CD8-positive, alpha-beta memory T cell (primary cell): ENCODE measurements at regions not wholly inside any gene's neighbourhood (a gene's known extent, or its start where the extent isn't known, plus 50 kb on each side); places are given as distances from the start of the nearest gene placed in this dataset.
A peak's percentile ranks its signal among the peaks of the same experiment; 100 is the strongest.

Source experiments
- CTCF ChIA-PET: fragments of 350-600 bp; sonication (Branson Sonifier 250); formaldehyde crosslinking; loops from one replicate; lab custom pipeline; 2021; ENCODE audit warnings: antibody characterized with exemption; lab: Charles Lee
- POLR2A ChIA-PET: fragments of 350-600 bp; sonication (Branson Sonifier 250); formaldehyde crosslinking; loops from one replicate; lab custom pipeline; 2021; ENCODE audit warnings: antibody characterized with exemption; lab: Charles Lee
- DNase-seq, 5 donors: peaks; one replicate each; pipeline versions ENCODE4 v3.0.0 to v3.0.0-alpha.2; 2020 to 2022; ENCODE audit warnings: mixed read lengths in 1 of 5
- H3K27ac ChIP-seq: one replicate; pipeline ENCODE4 v1.7.0; 2013; ENCODE audit warnings: low read depth, mild to moderate bottlenecking, low read length, moderate library complexity
- H3K27me3 ChIP-seq: 2 replicates; pipeline ENCODE4 v1.7.0; 2013; ENCODE audit warnings: low read length, mild to moderate bottlenecking; ENCODE audit not compliant: insufficient read depth, poor library complexity, severe bottlenecking
- H3K36me3 ChIP-seq: 2 replicates; pipeline ENCODE4 v1.7.0; 2013; ENCODE audit warnings: mild to moderate bottlenecking, low read length, moderate library complexity; ENCODE audit not compliant: insufficient read depth
- H3K4me1 ChIP-seq: 2 replicates; pipeline ENCODE4 v1.7.0; 2013; ENCODE audit warnings: mild to moderate bottlenecking, low read length, moderate library complexity; ENCODE audit not compliant: insufficient read depth
- H3K4me3 ChIP-seq: 2 replicates; pipeline ENCODE4 v1.7.0; 2013; ENCODE audit warnings: mild to moderate bottlenecking, low read length
- H3K9me3 ChIP-seq: 2 replicates; pipeline ENCODE4 v1.7.0; 2013; ENCODE audit warnings: mild to moderate bottlenecking, low read length
- H3K27ac Mint-ChIP-seq, 8 donors: one replicate each; pipeline ENCODE4 v1.8.0; 2020 to 2021; ENCODE audit warnings: mixed read lengths in 8 of 8, mild to moderate bottlenecking in 6 of 8, inconsistent platforms in 3 of 8, moderate library complexity in 3 of 8
- H3K27me3 Mint-ChIP-seq, 2 donors: one replicate each; pipeline ENCODE4 v1.8.0; 2020 to 2021; ENCODE audit warnings: mixed read lengths in 2 of 2, mild to moderate bottlenecking in 1 of 2, moderate library complexity in 1 of 2
- H3K36me3 Mint-ChIP-seq, 3 donors: one replicate each; pipeline ENCODE4 v1.8.0; 2020 to 2021; ENCODE audit warnings: mixed read lengths in 3 of 3, inconsistent platforms in 1 of 3, mild to moderate bottlenecking in 1 of 3
- H3K4me1 Mint-ChIP-seq, 3 donors: one replicate each; pipeline ENCODE4 v1.8.0; 2020 to 2021; ENCODE audit warnings: mixed read lengths in 3 of 3, inconsistent platforms in 1 of 3, mild to moderate bottlenecking in 1 of 3
- H3K4me3 Mint-ChIP-seq, 7 donors: one replicate each; pipeline ENCODE4 v1.8.0; 2020 to 2021; ENCODE audit warnings: mixed read lengths in 7 of 7, mild to moderate bottlenecking in 6 of 7, moderate library complexity in 4 of 7, inconsistent platforms in 2 of 7
- H3K9me3 Mint-ChIP-seq, 5 donors: one replicate each; pipeline ENCODE4 v1.8.0; 2020 to 2022; ENCODE audit warnings: mixed read lengths in 5 of 5, mild to moderate bottlenecking in 3 of 5, moderate library complexity in 2 of 5, inconsistent platforms in 1 of 5

- Mint-ChIP-seq H3K4me3 (no peak overlapping the region), H3K4me1 (no peaks in the 10 kb centered on the region), H3K27me3 (peaks cover 0 to 1% of the 10 kb centered on the region in 2 donors), H3K9me3 (no peaks in the 10 kb centered on the region), H3K36me3 (no peaks in the 10 kb centered on the region), H3K27ac (peak overlapping the region in 1 of 8 donors; percentile 45)
- Histone ChIP-seq H3K4me3 (no peak overlapping the region), H3K36me3 (no peaks in the 10 kb centered on the region), H3K9me3 (no peaks in the 10 kb centered on the region), H3K27ac (no peak overlapping the region), H3K4me1 (no peaks in the 10 kb centered on the region), H3K27me3 (no peaks in the 10 kb centered on the region)
- DNase-seq = no peak
- POLR2A ChIA-PET = no interaction called here
- CTCF ChIA-PET = no interaction called here
Observed at GRCh38 chr12:67735868-67736267, 87.3 kb downstream of the DYRK2 start.

- H3K36me3 ChIP-seq = no peaks in the 10 kb centered on the region
- H3K27ac ChIP-seq = no peak overlapping the region
- no peak overlapping the region for H3K4me3 Mint-ChIP-seq
- no peaks in the 10 kb centered on the region for H3K9me3 ChIP-seq
- H3K4me3 ChIP-seq = no peak overlapping the region
- DNase-seq = no peak
- peak overlapping the region in 1 of 8 donors; percentile 52 for H3K27ac Mint-ChIP-seq
- H3K36me3 Mint-ChIP-seq = peaks cover 0 to 1% (median 0%) of the 10 kb centered on the region in 3 donors
- H3K4me1 Mint-ChIP-seq = no peaks in the 10 kb centered on the region
- POLR2A ChIA-PET = no interaction called here
- H3K4me1 ChIP-seq = no peaks in the 10 kb centered on the region
- H3K27me3 ChIP-seq = no peaks in the 10 kb centered on the region
- H3K9me3 Mint-ChIP-seq = peaks cover 0 to 1% (median 0%) of the 10 kb centered on the region in 5 donors
- no peaks in the 10 kb centered on the region for H3K27me3 Mint-ChIP-seq
- CTCF ChIA-PET = no interaction called here
Observed at GRCh38 chr12:67740711-67741110, 92.2 kb downstream of the DYRK2 start.

- no peaks in the 10 kb centered on the region for H3K4me1 ChIP-seq
- no peak for DNase-seq
- Mint-ChIP-seq H3K4me1 (no peaks in the 10 kb centered on the region), H3K27me3 (no peaks in the 10 kb centered on the region), H3K4me3 (no peak overlapping the region), H3K27ac (no peak overlapping the region), H3K9me3 (peaks cover 0 to 3% (median 0%) of the 10 kb centered on the region in 5 donors), H3K36me3 (peaks cover 0 to 5% (median 1%) of the 10 kb centered on the region in 3 donors)
- H3K4me3 ChIP-seq = no peak overlapping the region
- no peaks in the 10 kb centered on the region for H3K36me3 ChIP-seq
- H3K27me3 ChIP-seq = no peaks in the 10 kb centered on the region
- no peak overlapping the region for H3K27ac ChIP-seq
- H3K9me3 ChIP-seq = no peaks in the 10 kb centered on the region
- ChIA-PET POLR2A (no interaction called here), CTCF (no interaction called here)
Observed at GRCh38 chr12:67741270-67741669, 92.7 kb downstream of the DYRK2 start.

GRCh38 chr12:67742461-67742860 lies 93.9 kb downstream of the DYRK2 start:
- H3K27me3 ChIP-seq = no peaks in the 10 kb centered on the region
- Mint-ChIP-seq H3K9me3 (peaks cover 0 to 3% (median 0%) of the 10 kb centered on the region in 5 donors), H3K4me1 (no peaks in the 10 kb centered on the region), H3K4me3 (no peak overlapping the region), H3K27ac (no peak overlapping the region), H3K36me3 (peaks cover 0 to 5% (median 1%) of the 10 kb centered on the region in 3 donors), H3K27me3 (no peaks in the 10 kb centered on the region)
- no peak overlapping the region for H3K27ac ChIP-seq
- CTCF ChIA-PET = no interaction called here
- H3K36me3 ChIP-seq = no peaks in the 10 kb centered on the region
- no peaks in the 10 kb centered on the region for H3K4me1 ChIP-seq
- no peak for DNase-seq
- no peak overlapping the region for H3K4me3 ChIP-seq
- POLR2A ChIA-PET = no interaction called here
- H3K9me3 ChIP-seq = no peaks in the 10 kb centered on the region

- no peak overlapping the region for H3K4me3 ChIP-seq
- no peak overlapping the region for H3K4me3 Mint-ChIP-seq
- peaks cover 0 to 18% (median 4%) of the 10 kb centered on the region in 3 donors for H3K36me3 Mint-ChIP-seq
- H3K27me3 Mint-ChIP-seq = no peaks in the 10 kb centered on the region
- ChIA-PET POLR2A (no interaction called here), CTCF (no interaction called here)
- peaks cover 0 to 3% (median 0%) of the 10 kb centered on the region in 5 donors for H3K9me3 Mint-ChIP-seq
- H3K4me1 Mint-ChIP-seq = no peaks in the 10 kb centered on the region
- H3K27ac Mint-ChIP-seq = no peak overlapping the region
- no peak overlapping the region for H3K27ac ChIP-seq
- no peaks in the 10 kb centered on the region for H3K4me1 ChIP-seq
- no peaks in the 10 kb centered on the region for H3K36me3 ChIP-seq
- no peaks in the 10 kb centered on the region for H3K27me3 ChIP-seq
- no peak for DNase-seq
- H3K9me3 ChIP-seq = no peaks in the 10 kb centered on the region
Observed at GRCh38 chr12:67747869-67748742, 99.6 kb downstream of the DYRK2 start.

GRCh38 chr12:67748743-67749040 lies 100.1 kb downstream of the DYRK2 start:
- DNase-seq = no peak
- Mint-ChIP-seq H3K27me3 (no peaks in the 10 kb centered on the region), H3K4me1 (no peaks in the 10 kb centered on the region), H3K9me3 (peaks cover 0 to 3% (median 0%) of the 10 kb centered on the region in 5 donors), H3K27ac (no peak overlapping the region), H3K4me3 (no peak overlapping the region), H3K36me3 (peaks cover 0 to 18% (median 4%) of the 10 kb centered on the region in 3 donors)
- ChIA-PET CTCF (no interaction called here), POLR2A (no interaction called here)
- Histone ChIP-seq H3K27me3 (no peaks in the 10 kb centered on the region), H3K4me3 (no peak overlapping the region), H3K27ac (no peak overlapping the region), H3K9me3 (no peaks in the 10 kb centered on the region), H3K4me1 (no peaks in the 10 kb centered on the region), H3K36me3 (no peaks in the 10 kb centered on the region)

GRCh38 chr12:67750513-67751183 lies 102.1 kb downstream of the DYRK2 start:
- Histone ChIP-seq H3K4me3 (no peak overlapping the region), H3K27me3 (no peaks in the 10 kb centered on the region), H3K9me3 (no peaks in the 10 kb centered on the region), H3K4me1 (no peaks in the 10 kb centered on the region), H3K27ac (no peak overlapping the region), H3K36me3 (no peaks in the 10 kb centered on the region)
- Mint-ChIP-seq H3K4me1 (peaks cover 0 to 3% (median 0%) of the 10 kb centered on the region in 3 donors), H3K27me3 (no peaks in the 10 kb centered on the region), H3K36me3 (peaks cover 0 to 17% (median 4%) of the 10 kb centered on the region in 3 donors), H3K4me3 (no peak overlapping the region), H3K27ac (peak overlapping the region in 1 of 8 donors; percentile 21), H3K9me3 (peaks cover 0 to 3% (median 0%) of the 10 kb centered on the region in 5 donors)
- ChIA-PET POLR2A (no interaction called here), CTCF (no interaction called here)
- no peak for DNase-seq

GRCh38 chr12:67751381-67751928 lies 102.9 kb downstream of the DYRK2 start:
- peaks cover 0 to 5% (median 3%) of the 10 kb centered on the region in 3 donors for H3K4me1 Mint-ChIP-seq
- H3K27me3 Mint-ChIP-seq = no peaks in the 10 kb centered on the region
- Histone ChIP-seq H3K27ac (no peak overlapping the region), H3K36me3 (no peaks in the 10 kb centered on the region), H3K9me3 (no peaks in the 10 kb centered on the region), H3K4me3 (no peak overlapping the region), H3K27me3 (no peaks in the 10 kb centered on the region), H3K4me1 (no peaks in the 10 kb centered on the region)
- ChIA-PET CTCF (no interaction called here), POLR2A (no interaction called here)
- no peak for DNase-seq
- H3K36me3 Mint-ChIP-seq = peaks cover 0 to 13% (median 3%) of the 10 kb centered on the region in 3 donors
- H3K27ac Mint-ChIP-seq = peak overlapping the region in 1 of 8 donors; percentile 40
- H3K4me3 Mint-ChIP-seq = no peak overlapping the region
- H3K9me3 Mint-ChIP-seq = no peaks in the 10 kb centered on the region
